Jurkat, Clone E6-1 (cell line): ENCODE measurements at regions not wholly inside any gene's neighbourhood (a gene's known extent, or its start where the extent isn't known, plus 50 kb on each side); places are given as distances from the start of the nearest gene placed in this dataset.

ENCODE experiments used
- DNase-seq: peaks from one replicate; pipeline ENCODE4 v3.0.0-alpha.2; 2011; ENCODE audit warnings: low read depth, low spot score
- H3K4me3 ChIP-seq: 2 replicates; pipeline ENCODE4 v1.5.1; 2011; ENCODE audit warnings: mild to moderate bottlenecking, low read length, control low read depth, moderate library complexity

- DNase-seq, result no peak
- no peak overlapping the region for H3K4me3 ChIP-seq
Observed at GRCh38 chr9:2300325-2300724, 285.2 kb downstream of the SMARCA2 start.

DNA sequence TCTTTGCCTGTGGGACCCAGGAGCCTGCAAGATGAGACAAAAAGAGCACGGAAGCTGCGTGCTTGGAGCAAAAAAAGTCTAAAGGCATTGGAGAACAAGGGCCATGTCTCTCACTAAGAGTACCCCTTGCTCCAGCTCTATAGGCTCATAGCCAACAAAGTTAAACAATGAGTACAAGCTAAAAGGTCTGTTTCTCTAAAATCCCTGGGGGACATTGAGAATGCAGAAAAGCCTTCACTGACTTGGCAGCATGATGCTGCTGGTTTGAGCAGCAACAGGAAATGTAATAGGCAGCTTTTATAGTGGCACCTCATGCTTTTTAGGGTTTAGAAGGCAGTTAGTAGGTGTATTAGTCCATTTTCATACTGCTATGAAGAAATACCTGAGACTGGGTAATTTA lies 287.5 kb downstream of the SMARCA2 start:
- DNase-seq, result no peak
- no peak overlapping the region for H3K4me3 ChIP-seq

DNA sequence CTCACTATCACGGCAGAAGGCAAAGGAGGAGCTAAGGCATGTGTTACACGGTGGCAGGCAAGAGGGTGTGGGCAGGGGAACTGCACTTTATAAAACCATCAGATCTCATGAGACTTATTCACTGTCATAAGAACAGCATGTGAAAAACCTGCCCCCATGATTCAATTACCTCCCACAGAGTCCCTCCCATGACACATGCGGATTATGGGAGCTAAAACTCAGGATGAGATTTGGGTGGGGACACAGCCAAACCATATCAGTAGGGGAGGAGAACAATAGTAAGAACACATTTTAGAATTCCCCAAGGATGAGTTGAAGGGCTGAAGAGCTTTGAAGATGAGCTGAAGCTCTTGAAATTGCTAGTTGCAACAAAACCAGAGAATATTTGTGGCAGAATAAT lies 287.9 kb downstream of the SMARCA2 start:
- DNase-seq, result no peak
- H3K4me3 ChIP-seq, result no peak overlapping the region

DNA sequence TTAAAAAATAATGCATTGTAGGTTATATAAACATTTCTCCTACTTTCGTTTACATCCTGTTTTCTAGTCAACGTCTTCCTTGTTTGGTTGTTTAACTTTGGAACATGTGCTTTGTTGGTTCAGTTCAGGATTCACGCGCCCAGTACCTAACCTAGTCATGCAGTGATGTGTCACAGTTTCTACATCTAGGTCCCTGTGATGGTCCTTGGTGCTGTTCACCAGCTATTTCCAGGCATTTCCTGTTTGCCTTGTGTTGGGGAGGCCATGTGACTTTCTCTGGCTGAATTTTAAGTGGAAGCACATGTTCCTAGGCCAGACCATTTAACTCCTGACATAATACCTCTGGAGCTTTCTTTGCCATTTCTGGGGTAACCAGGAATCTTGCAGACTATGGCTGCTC lies 292.3 kb downstream of the SMARCA2 start:
- no peak for DNase-seq
- no peak overlapping the region for H3K4me3 ChIP-seq

DNA sequence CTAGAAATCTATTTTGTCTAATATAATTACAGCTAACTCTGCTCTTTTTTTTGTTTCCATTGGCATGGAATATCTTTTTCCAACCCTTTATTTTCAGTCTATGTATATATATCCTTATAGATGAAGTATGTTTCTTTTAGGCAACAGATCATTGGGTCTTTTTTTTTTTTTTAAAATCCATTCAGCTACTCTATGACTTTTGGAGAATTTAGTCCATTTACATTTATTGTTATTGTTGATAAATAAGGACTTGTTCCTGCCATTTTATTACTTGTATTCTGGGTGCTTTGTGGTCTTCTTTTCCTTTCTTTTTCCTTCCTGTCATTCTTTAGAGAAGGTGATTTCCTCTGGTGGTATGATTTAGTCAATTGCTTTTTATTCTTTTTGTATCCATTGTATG lies 296.8 kb downstream of the SMARCA2 start:
- H3K4me3 ChIP-seq, result no peak overlapping the region
- DNase-seq, result no peak

DNA sequence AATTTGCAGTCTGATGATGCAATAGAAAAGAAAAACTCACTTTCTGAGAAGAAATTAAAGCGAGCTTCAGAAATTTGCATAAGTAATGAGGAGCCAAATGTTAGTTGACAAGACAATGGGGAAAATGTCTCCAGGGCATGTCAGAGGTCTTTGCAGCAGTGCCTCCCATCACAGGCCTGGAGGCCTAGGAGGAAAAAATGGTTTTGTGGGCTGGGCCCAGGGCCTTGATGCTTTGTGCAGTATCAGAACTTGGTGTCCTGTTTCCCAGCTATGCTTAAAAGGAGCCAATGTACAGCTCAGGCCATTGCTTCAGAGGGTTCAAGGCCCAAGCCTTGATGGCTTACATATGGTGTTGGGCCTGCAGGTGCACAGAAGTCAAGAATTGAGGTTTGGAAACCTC lies 298.4 kb downstream of the SMARCA2 start:
- no peak overlapping the region for H3K4me3 ChIP-seq
- DNase-seq, result no peak

DNA sequence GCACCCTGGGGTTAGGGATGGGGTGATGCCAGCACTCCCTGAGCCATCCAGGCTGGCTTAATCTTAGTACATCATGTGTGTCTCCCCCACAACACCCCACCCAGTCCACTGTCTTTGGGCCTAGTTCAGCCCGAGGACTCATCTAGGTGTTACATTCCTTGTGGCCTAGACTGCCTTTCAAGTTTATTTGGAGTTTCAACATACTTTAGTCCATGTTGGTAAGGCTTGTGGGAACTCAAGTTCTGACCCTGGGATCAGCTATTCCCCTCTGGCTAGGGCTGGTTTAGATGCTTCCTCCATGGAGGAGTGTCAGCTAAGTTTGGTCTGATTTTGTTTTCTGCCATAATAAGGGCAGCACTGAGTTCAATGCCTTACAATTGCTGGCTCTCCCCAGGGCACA lies 302.4 kb downstream of the SMARCA2 start:
- no peak for DNase-seq

DNA sequence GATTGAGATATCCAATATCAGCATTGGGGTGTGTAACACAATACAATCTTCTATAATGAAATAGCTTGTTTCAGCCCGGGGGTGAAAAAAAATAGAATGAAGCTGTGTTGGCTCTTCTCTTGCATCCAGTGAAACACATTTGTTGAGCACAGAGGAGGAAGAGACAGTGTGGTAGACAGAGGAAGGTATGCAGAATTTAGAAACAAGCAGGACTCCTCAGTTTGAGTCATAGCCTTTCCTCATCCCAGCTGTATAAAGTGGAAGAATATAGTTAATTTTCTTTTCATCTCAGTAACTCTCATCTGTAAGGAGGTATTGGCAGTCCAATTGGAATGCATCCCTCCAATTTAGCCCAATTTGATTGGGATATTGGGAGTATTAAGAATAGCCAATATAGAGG lies 302.2 kb upstream of the VLDLR start:
- no peak for DNase-seq
- H3K4me3 ChIP-seq, result no peak overlapping the region

More for the DNA sequence above, 302.4 kb downstream of the SMARCA2 start:
- H3K4me3 ChIP-seq, result no peak overlapping the region

DNA sequence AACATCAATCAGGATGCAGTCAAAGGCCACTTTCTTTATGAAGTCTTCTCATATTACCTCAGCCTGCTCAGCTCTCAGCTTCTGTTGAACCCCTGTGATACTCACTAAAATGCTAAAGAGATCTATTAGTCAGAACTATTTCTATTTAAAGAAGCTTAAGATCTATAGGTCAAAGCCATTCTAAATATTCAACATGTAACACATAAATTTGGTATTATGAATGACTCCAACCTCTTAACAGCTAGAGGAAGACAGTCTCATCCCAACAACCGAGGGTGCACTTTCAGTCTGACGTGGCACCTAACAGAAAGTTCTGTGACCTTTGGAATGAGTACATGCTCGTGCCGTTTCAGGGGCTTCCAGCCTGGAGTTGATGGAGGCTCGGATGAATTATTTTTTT lies 301.5 kb upstream of the VLDLR start:
- H3K4me3 ChIP-seq, result no peak overlapping the region
- DNase-seq, result no peak

DNA sequence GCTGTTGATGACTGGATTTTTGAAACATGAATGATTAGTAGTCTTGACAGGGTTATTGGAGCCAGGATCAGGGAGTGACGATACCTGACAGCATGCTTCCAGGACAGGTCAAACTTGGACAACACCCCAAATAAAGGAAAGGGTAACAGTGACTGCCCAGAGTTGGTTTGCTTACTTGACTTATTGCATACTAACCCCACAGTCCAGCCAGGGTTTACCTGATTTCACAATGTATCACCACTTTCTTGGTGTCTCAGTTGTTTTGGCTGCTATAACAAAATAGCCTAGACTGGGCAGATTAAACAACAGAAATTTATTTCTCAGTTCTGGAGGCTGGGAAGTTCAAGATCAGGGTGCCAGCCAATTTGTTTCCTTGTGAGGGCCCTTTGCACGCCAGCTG lies 301.0 kb upstream of the VLDLR start:
- no peak overlapping the region for H3K4me3 ChIP-seq
- no peak for DNase-seq

- H3K4me3 ChIP-seq, result no peak overlapping the region
- DNase-seq, result no peak
Observed at GRCh38 chr9:2321523-2322148, 300.0 kb upstream of the VLDLR start.

DNA sequence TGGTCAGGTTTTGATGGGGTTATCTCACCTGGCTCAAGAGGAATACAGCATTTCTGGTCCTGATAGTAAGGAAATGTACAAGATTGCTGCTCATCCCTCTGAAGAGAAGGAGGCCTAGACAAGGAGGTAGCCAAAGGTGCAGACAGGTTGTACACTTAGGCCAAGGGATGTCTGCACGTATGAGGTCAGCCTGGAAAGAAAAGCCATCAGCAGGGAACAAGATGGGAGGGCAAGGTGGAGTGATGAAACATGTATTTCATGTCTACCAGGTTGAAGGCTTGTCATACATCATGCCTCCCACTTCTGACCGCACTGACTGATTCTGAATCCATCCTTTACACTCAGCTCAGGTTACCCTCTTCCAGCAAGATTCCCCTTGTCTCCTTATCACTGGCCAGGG lies 296.8 kb upstream of the VLDLR start:
- DNase-seq, result no peak

DNA sequence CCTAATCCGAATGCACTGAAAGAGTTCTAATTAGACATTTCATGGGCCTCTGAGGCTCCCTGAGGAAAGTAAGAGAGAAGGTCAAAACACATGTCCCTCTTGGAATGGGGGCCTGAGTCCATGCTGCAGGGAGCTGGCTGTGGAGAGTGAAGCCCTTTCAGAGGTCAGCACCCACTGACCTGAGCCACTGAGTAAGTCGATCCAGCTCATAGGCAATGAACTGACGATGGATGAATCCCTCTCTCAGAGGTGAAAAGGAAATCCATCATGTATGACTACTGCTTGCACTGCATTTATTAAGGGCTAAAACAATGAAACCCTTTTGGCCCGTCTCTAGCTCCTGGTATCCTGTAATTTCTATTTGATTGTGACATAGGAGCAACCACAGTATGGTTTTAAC lies 288.9 kb upstream of the VLDLR start:
- H3K4me3 ChIP-seq, result no peak overlapping the region
- no peak for DNase-seq

More for the DNA sequence above, 296.8 kb upstream of the VLDLR start:
- H3K4me3 ChIP-seq, result no peak overlapping the region

- DNase-seq, result no peak
- H3K4me3 ChIP-seq, result no peak overlapping the region
Observed at GRCh38 chr9:2335260-2335659, 286.3 kb upstream of the VLDLR start.

- H3K4me3 ChIP-seq, result no peak overlapping the region
- peak; percentile 9 for DNase-seq
Observed at GRCh38 chr9:2336055-2336454, 285.5 kb upstream of the VLDLR start.

DNA sequence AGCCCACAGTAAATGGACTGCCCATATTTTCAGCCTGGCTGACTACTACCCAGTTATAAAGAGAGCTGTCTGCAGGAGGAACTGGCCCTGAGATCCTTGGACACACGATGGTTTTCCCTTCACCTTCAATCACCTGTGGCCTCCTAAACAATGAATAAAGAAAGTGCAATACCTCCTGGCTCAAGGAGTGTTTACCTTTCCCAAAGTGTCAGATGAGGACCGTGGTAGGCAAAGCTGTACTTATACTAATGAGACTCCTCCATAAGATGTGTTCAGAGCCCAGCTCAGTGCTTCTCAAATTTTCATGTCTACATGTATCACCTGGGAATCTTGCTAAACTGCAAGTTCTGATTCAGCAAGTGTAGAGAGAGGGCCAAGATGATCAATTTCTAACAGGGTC lies 284.5 kb upstream of the VLDLR start:
- no peak for DNase-seq
- no peak overlapping the region for H3K4me3 ChIP-seq

DNA sequence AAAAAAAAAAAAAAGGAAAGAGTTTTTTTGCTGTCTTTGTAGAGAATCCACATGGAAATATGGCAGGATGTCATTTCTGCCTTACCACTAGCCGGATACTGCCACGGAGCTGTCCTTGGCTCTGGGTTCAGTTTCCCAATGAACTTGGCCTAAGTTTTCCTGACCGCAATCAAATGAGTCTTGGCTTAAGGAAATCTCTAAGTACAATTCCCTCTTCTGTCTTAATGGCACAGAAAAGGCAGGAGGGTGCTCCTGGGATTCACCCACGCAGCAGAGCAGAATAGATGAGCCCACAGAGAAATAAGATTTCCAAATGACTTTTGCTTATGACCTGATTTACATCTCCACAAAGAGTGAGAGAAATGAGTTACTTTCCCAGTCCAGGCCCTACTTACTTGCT lies 284.0 kb upstream of the VLDLR start:
- no peak overlapping the region for H3K4me3 ChIP-seq
- no peak for DNase-seq

DNA sequence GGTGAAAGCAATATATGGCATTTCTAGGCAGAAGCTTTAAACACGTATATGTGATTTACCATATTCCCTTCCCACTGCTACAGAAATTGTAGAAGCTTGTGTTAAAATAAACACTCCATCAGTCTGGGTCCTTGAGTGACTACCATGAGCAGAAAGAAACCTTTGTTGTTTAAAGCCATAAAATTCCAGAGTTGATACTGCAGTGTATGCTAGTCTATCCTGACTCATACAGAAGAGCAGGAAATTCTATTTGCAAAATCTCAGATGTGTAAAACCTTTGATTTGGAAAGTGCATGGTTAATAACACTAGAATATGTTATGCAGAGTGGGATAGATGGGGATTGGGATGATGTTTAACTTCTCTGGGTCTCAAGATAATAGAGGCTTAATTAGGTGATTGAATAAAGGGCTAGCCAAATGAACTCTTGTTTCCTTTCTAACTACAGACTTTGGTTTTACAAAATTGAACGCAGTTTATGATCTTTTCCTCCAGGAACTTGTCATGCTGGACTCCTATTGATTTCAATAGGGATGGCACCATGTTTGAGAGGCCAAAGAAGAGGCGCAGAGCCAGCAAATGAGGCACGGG lies 282.7 kb upstream of the VLDLR start:
- H3K4me3 ChIP-seq, result no peak overlapping the region
- no peak for DNase-seq

GRCh38 chr9:2339416-2339815 lies 282.2 kb upstream of the VLDLR start:
- no peak for DNase-seq
- H3K4me3 ChIP-seq, result no peak overlapping the region

- no peak for DNase-seq
- H3K4me3 ChIP-seq, result no peak overlapping the region
Observed at GRCh38 chr9:2340046-2340760, 281.4 kb upstream of the VLDLR start.

- H3K4me3 ChIP-seq, result no peak overlapping the region
- no peak for DNase-seq
Observed at GRCh38 chr9:2341126-2341525, 280.5 kb upstream of the VLDLR start.
